SK-N-SH (cell line): ENCODE measurements at regions not wholly inside any gene's neighbourhood (a gene's known extent, or its start where the extent isn't known, plus 50 kb on each side); places are given as distances from the start of the nearest gene placed in this dataset.

Experiments
- CTCF ChIA-PET: fragments of 300-600, 350-600 bp; formaldehyde crosslinking; extraction: SDS; loops from one replicate; lab custom pipeline; 2021; lab: Yijun Ruan, JAX
- POLR2A ChIA-PET: fragments of 350-600 bp; sonication (Branson Sonifier 250); formaldehyde crosslinking; extraction: SDS; loops from one replicate; lab custom pipeline; 2020; ENCODE audit warnings: antibody characterized with exemption, inconsistent platforms; lab: Yijun Ruan, JAX
- DNase-seq: peaks from one replicate; pipeline ENCODE4 v3.0.0; 2012
- H2AFZ ChIP-seq: fragments of 200-600 bp; sonication (generic); 2 replicates; pipeline ENCODE4 v1.8.1; 2016; ENCODE audit warnings: antibody characterized with exemption, mild to moderate bottlenecking, low read depth
- H3F3A ChIP-seq: fragments of 200-600 bp; sonication (generic); replicated peaks from 2 replicates; pipeline ENCODE3; 2016; ENCODE audit warnings: antibody characterized with exemption, mild to moderate bottlenecking; ENCODE audit not compliant: insufficient read depth
- H3K27ac ChIP-seq, 2 experiments: fragments of 200-500 bp in 1 of 2; fragments of 200-600 bp in 1 of 2; sonication (Bioruptor generic) in 1 of 2; sonication (generic), shearing (Covaris generic) in 1 of 2; 2 replicates each; pipeline versions ENCODE4 v1.5.1 to v1.6.1; 2014 to 2016; ENCODE audit warnings: low read depth in 2 of 2, inconsistent platforms in 1 of 2, low read length in 1 of 2, mild to moderate bottlenecking in 1 of 2, mixed read lengths in 1 of 2
- H3K27me3 ChIP-seq: fragments of 200-600 bp; sonication (generic), shearing (Covaris generic); 2 replicates; pipeline ENCODE4 v1.6.1; 2016; ENCODE audit warnings: mixed run types; ENCODE audit not compliant: insufficient read depth
- H3K36me3 ChIP-seq, 2 experiments: fragments of 200-500 bp in 1 of 2; fragments of 200-600 bp in 1 of 2; sonication (Bioruptor generic) in 1 of 2; sonication (generic) in 1 of 2; replicated peaks in 1 of 2; 2 replicates each; pipeline versions ENCODE3 to v1.5.1; 2014 to 2016; ENCODE audit warnings: low read length in 1 of 2, mild to moderate bottlenecking in 1 of 2; ENCODE audit not compliant: insufficient read depth in 2 of 2, control insufficient read depth in 1 of 2
- H3K4me1 ChIP-seq, 2 experiments: fragments of 200-500 bp in 1 of 2; fragments of 200-600 bp in 1 of 2; sonication (Bioruptor generic) in 1 of 2; sonication (generic), shearing (Covaris generic) in 1 of 2; 2 replicates each; pipeline versions ENCODE4 v1.5.1 to v1.6.1; 2014 to 2016; ENCODE audit warnings: low read depth in 1 of 2, low read length in 1 of 2, mixed run types in 1 of 2; ENCODE audit not compliant: insufficient read depth in 2 of 2, control insufficient read depth in 1 of 2
- H3K4me2 ChIP-seq: fragments of 200-600 bp; sonication (generic), shearing (Covaris generic); 2 replicates; pipeline ENCODE4 v1.6.1; 2017; ENCODE audit warnings: mixed run types
- H3K4me3 ChIP-seq, 2 experiments: fragments of 200-500 bp in 1 of 2; fragments of 200-600 bp in 1 of 2; sonication (Bioruptor generic) in 1 of 2; sonication (generic), shearing (Covaris generic) in 1 of 2; 2 replicates each; pipeline versions ENCODE4 v1.5.1 to v1.8.1; 2014 to 2016; ENCODE audit warnings: low read depth in 2 of 2, inconsistent platforms in 1 of 2, low read length in 1 of 2, mild to moderate bottlenecking in 1 of 2, mixed read lengths in 1 of 2, moderate library complexity in 1 of 2
- H3K79me2 ChIP-seq: fragments of 200-600 bp; sonication (generic); 2 replicates; pipeline ENCODE4 v1.8.1; 2017; ENCODE audit warnings: mild to moderate bottlenecking; ENCODE audit not compliant: insufficient read depth
- H3K9ac ChIP-seq: fragments of 200-600 bp; sonication (generic); 2 replicates; pipeline ENCODE4 v1.6.1; 2017; ENCODE audit warnings: mixed run types
- H3K9me2 ChIP-seq: fragments of 200-600 bp; sonication (generic); 2 replicates; pipeline ENCODE4 v1.6.1; 2017; ENCODE audit warnings: mixed run types
- H3K9me3 ChIP-seq: fragments of 200-600 bp; sonication (generic); 2 replicates; pipeline ENCODE4 v1.6.1; 2017; ENCODE audit warnings: mixed run types, mild to moderate bottlenecking, moderate library complexity
- H4K20me1 ChIP-seq: fragments of 200-600 bp; sonication (generic); 2 replicates; pipeline ENCODE4 v1.6.1; 2017; ENCODE audit warnings: mild to moderate bottlenecking, mixed run types; ENCODE audit not compliant: insufficient read depth
- CHD2 ChIP-seq: fragments of 150-350 bp; IDR thresholded peaks from 2 replicates; pipeline ENCODE4 v1.6.1; 2018; ENCODE audit warnings: low read length; ENCODE audit not compliant: partially characterized antibody
- ELF1 ChIP-seq: IDR thresholded peaks from 2 replicates; pipeline ENCODE4 v1.4.0; 2012
- EP300 ChIP-seq, 2 experiments: IDR thresholded peaks; 2 replicates each; pipeline versions ENCODE4 v1.4.0 to v1.6.1; 2012; ENCODE audit warnings: borderline replicate concordance in 1 of 2, low read depth in 1 of 2, low read length in 1 of 2
- FOSL2 ChIP-seq: IDR thresholded peaks from 2 replicates; pipeline ENCODE4 v1.4.0; 2012; ENCODE audit warnings: low read depth, mild to moderate bottlenecking, moderate library complexity, borderline replicate concordance
- FOXM1 ChIP-seq: IDR thresholded peaks from 2 replicates; pipeline ENCODE4 v1.4.0; 2012; ENCODE audit warnings: low read depth, mild to moderate bottlenecking
- GABPA ChIP-seq: IDR thresholded peaks from 2 replicates; pipeline ENCODE4 v1.4.0; 2012; ENCODE audit warnings: low read depth, mild to moderate bottlenecking
- GATA2 ChIP-seq: sonication (generic); formaldehyde crosslinking; IDR thresholded peaks from 2 replicates; pipeline ENCODE4 v1.5.0; 2020; ENCODE audit warnings: mild to moderate bottlenecking, missing genetic modification reagents
- JUND ChIP-seq: IDR thresholded peaks from 2 replicates; pipeline ENCODE4 v1.4.0; 2012
- MXI1 ChIP-seq: IDR thresholded peaks from 2 replicates; pipeline ENCODE4 v1.6.1; 2012; ENCODE audit warnings: mild to moderate bottlenecking, low read depth, low read length, improper control_type of control experiment
- NFIC ChIP-seq: IDR thresholded peaks from 2 replicates; pipeline ENCODE4 v1.4.0; 2012; ENCODE audit warnings: borderline replicate concordance
- NRF1 ChIP-seq: IDR thresholded peaks from 2 replicates; pipeline ENCODE4 v1.6.1; 2012; ENCODE audit warnings: low read depth, mild to moderate bottlenecking, low read length
- PBX3 ChIP-seq: IDR thresholded peaks from 2 replicates; pipeline ENCODE4; 2012
- POLR2AphosphoS5 ChIP-seq: IDR thresholded peaks from 2 replicates; pipeline ENCODE4 v1.6.1; 2012; ENCODE audit warnings: low read depth, low read length
- RAD21 ChIP-seq: IDR thresholded peaks from 2 replicates; pipeline ENCODE4 v1.6.1; 2012; ENCODE audit warnings: mild to moderate bottlenecking, low read length
- RFX5 ChIP-seq: IDR thresholded peaks from 2 replicates; pipeline ENCODE4 v1.6.1; 2012; ENCODE audit warnings: mild to moderate bottlenecking, improper control_type of control experiment, low read length
- SIN3A ChIP-seq: IDR thresholded peaks from 2 replicates; pipeline ENCODE4 v1.6.1; 2012; ENCODE audit warnings: low read depth, mild to moderate bottlenecking, low read length, moderate library complexity, borderline replicate concordance
- SMC3 ChIP-seq: IDR thresholded peaks from 2 replicates; pipeline ENCODE4 v1.6.1; 2012; ENCODE audit warnings: low read depth, low read length, improper control_type of control experiment
- TAF1 ChIP-seq: IDR thresholded peaks from 2 replicates; pipeline ENCODE4 v1.6.1; 2012; ENCODE audit warnings: low read depth, mild to moderate bottlenecking, low read length, moderate library complexity, borderline replicate concordance
- TCF12 ChIP-seq: IDR thresholded peaks from 2 replicates; pipeline ENCODE4 v1.4.0; 2012
- TEAD4 ChIP-seq: IDR thresholded peaks from 2 replicates; pipeline ENCODE4 v1.4.0; 2012; ENCODE audit warnings: mild to moderate bottlenecking, borderline replicate concordance; ENCODE audit not compliant: insufficient read depth
- YY1 ChIP-seq: IDR thresholded peaks from 2 replicates; pipeline ENCODE4 v1.4.0; 2012; ENCODE audit warnings: low read depth, mild to moderate bottlenecking
- ZBTB33 ChIP-seq: IDR thresholded peaks from 2 replicates; pipeline ENCODE4 v1.4.0; 2012; ENCODE audit warnings: low read depth, borderline replicate concordance
- WGBS: methylation state at CpG from one replicate; pipeline ENCODE4 v1.1.6; 2017; ENCODE audit warnings: low lambda C conversion rate; 5-methylcytosine and 5-hydroxymethylcytosine counted together
- TF ChIP-seq, protein P1 (sequence below): IDR thresholded peaks from 2 replicates; pipeline ENCODE4 v1.4.0; 2012; ENCODE audit warnings: low read depth, borderline replicate concordance
- TF ChIP-seq, protein P2 (sequence below): IDR thresholded peaks from 2 replicates; pipeline ENCODE4 v1.4.0; 2012; ENCODE audit warnings: low read depth

- TF ChIP-seq NFIC, result no peak
- TF ChIP-seq ELF1, result no peak
- no peak for TF ChIP-seq RAD21
- TF ChIP-seq YY1, result no peak
- no peak for TF ChIP-seq NRF1
- TF ChIP-seq SIN3A, result no peak
- no peak for TF ChIP-seq MXI1
- TF ChIP-seq SMC3, result no peak
- TF ChIP-seq, protein P1, sequence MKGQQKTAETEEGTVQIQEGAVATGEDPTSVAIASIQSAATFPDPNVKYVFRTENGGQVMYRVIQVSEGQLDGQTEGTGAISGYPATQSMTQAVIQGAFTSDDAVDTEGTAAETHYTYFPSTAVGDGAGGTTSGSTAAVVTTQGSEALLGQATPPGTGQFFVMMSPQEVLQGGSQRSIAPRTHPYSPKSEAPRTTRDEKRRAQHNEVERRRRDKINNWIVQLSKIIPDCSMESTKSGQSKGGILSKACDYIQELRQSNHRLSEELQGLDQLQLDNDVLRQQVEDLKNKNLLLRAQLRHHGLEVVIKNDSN, result no peak
- TF ChIP-seq EP300 (IDR thresholded peaks at IDR 0.05; ENCODE audit: borderline replicate concordance in 1 of 2, low read depth in 1 of 2, low read length in 1 of 2), result no peak
- no peak for TF ChIP-seq FOXM1
- TF ChIP-seq, protein P2, sequence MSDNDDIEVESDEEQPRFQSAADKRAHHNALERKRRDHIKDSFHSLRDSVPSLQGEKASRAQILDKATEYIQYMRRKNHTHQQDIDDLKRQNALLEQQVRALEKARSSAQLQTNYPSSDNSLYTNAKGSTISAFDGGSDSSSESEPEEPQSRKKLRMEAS, result no peak
- H3K4me3 ChIP-seq, result no peak overlapping the region
- H3K9me2 ChIP-seq, result no peaks in the 10 kb centered on the region
- POLR2A ChIA-PET, result no interaction called here
- H3K4me1 ChIP-seq, result peaks cover 0 to 1% of the 10 kb centered on the region in 2 experiments; a peak in 1 of 4 replicates
- H4K20me1 ChIP-seq, result no peaks in the 10 kb centered on the region
- no peak overlapping the region for H3K4me2 ChIP-seq
- peaks cover 15% of the 10 kb centered on the region; the same call in 1 of the 2 replicates for H3K27me3 ChIP-seq
- H3F3A ChIP-seq, result no peaks in the 10 kb centered on the region
- H3K36me3 ChIP-seq, result no peaks in the 10 kb centered on the region
- DNase-seq, result no peak
- CTCF ChIA-PET, result interaction anchor here (0.6 to 1.3 kb wide), 3 partner anchors 13 to 190 kb away, joined by 3 to 4 read pairs (median 3); no protein-coding TSS in a partner anchor
- no peaks in the 10 kb centered on the region for H3K9me3 ChIP-seq
- H3K9ac ChIP-seq, result no peak overlapping the region
- WGBS, result 47% methylated on average over 4 of the region's 8 CpGs
- H3K27ac ChIP-seq, result no peak overlapping the region
- no peak overlapping the region for H2AFZ ChIP-seq
- H3K79me2 ChIP-seq, result no peaks in the 10 kb centered on the region
These were observed 187.7 kb downstream of the INHBB start for GRCh38 chr2:120533625-120534024.

DNA sequence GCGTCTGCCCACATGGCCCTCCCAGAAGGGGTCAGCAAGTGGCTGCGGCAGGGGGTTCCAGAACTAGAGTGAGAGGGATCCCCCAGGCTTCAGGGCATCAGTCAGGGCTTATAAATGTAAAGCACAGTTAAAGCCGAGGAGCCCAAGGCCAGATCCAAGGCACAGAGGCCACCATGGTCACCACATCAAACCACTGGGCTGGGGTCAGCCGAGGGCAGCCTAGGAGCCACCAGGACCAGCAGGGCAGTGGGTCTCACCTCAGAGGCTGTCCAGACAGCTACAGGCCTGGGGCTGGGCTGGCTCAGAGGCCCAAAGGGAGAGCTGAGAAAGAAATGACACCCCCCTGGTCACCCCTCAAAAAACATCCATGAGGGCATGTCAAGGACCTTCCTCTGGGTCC is 188.5 kb downstream of the INHBB start:
- WGBS, result 43% methylated on average over 1 of the region's 4 CpGs
- H3K4me3 ChIP-seq, result no peak overlapping the region
- H3K27me3 ChIP-seq, result peaks cover 15% of the 10 kb centered on the region; the same call in 1 of the 2 replicates
- ChIA-PET CTCF (interaction anchor here (1.1 to 1.3 kb wide), 2 partner anchors 14 to 191 kb away, joined by 3 to 4 read pairs; no protein-coding TSS in a partner anchor), POLR2A (no interaction called here)
- no peaks in the 10 kb centered on the region for H3K9me3 ChIP-seq
- H3K79me2 ChIP-seq, result no peaks in the 10 kb centered on the region
- H3K4me2 ChIP-seq, result no peak overlapping the region
- no peak for DNase-seq
- H3K9ac ChIP-seq, result no peak overlapping the region
- no peak overlapping the region for H3K27ac ChIP-seq
- no peak for TF ChIP-seq CHD2
- TF ChIP-seq GATA2 (CRISPR knock-in tag), result no peak
- TF ChIP-seq SMC3, result no peak
- TF ChIP-seq ZBTB33, result no peak
- TF ChIP-seq TAF1, result no peak
- no peak for TF ChIP-seq TCF12
- TF ChIP-seq NRF1, result no peak
- no peak for TF ChIP-seq FOSL2
- TF ChIP-seq POLR2AphosphoS5, result no peak
- no peak for TF ChIP-seq RFX5
- TF ChIP-seq GABPA, result no peak
- no peak for TF ChIP-seq PBX3
- no peak for TF ChIP-seq MXI1
- no peak for TF ChIP-seq TEAD4
- TF ChIP-seq JUND, result no peak
- TF ChIP-seq FOXM1, result no peak
- TF ChIP-seq, all 33 proteins: peak for 0
- Histone ChIP-seq H3F3A (no peaks in the 10 kb centered on the region), H3K4me1 (peaks cover 0 to 3% of the 10 kb centered on the region in 2 experiments; a peak in 1 of 4 replicates), H4K20me1 (no peaks in the 10 kb centered on the region), H3K36me3 (no peaks in the 10 kb centered on the region), H3K9me2 (no peaks in the 10 kb centered on the region), H2AFZ (no peak overlapping the region)
